NCI-H1105 (cell line): ENCODE measurements at regions not wholly inside any gene's neighbourhood (a gene's known extent, or its start where the extent isn't known, plus 50 kb on each side); places are given as distances from the start of the nearest gene placed in this dataset.

Experiments used
- DNase-seq: peaks from one replicate; lab custom pipeline; 2025; lab: John Stamatoyannopoulos, UW

DNA sequence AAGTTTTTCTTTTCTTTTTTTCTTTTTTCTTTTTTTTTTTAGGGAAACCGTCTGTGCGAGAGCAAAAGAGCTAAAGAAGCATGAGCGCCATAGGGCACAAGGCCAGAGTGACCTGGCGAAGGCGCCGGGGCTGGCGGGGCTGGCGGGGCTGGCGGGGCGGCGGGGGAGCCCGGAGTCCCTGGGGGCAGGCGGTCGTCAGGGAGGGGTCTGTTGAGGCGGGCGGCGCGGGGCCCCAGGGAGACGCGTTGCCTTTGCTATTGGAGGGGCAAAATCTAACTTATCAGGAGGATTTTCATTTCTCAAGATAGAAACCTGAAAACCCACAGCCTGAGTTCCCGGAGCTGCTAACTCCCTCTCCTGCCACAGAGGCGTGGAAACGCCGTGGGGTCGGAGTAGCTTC lies 135.6 kb upstream of the SMAD1 start:
- no peak for DNase-seq

DNA sequence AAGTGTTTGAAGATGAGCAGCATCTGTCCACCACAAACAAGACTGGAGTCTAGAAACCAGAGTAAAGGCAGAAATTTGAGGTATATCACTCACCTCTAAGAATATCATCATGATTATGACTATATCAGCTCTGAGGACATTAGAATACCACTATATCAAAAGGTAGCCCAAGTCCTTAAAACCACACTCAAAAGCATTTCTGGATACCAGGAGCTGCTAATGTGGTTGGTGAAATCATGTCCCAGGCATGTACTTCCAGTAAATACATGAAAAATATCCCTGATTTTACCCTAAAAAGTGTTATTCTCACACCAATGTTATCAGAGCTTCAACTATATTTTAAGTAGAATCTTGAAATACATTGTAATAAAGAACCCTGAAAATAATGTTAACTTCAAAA lies 136.3 kb upstream of the SMAD1 start:
- no peak for DNase-seq

DNA sequence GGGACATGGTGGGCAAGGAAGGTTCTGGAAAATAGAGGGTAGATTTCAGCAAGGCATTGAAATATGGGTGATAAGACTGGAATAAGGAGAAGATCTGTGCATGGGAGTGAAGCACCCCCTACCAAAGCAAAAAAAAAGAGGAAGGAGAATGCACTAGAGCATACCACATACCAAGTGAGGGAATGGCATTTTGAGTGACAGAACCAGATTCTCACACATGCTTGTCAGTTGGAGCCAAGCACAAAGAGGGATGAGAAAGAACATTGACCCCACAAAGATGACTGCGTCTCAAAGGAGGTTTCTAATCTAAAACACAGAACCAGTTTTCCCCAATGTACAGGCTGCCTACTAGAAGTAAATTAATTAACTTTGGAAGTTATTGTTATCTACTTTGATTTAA lies 140.3 kb upstream of the SMAD1 start:
- no peak for DNase-seq

GRCh38 chr4:145340071-145340675 lies 141.5 kb upstream of the SMAD1 start:
- no peak for DNase-seq

- DNase-seq: no peak
These were observed 142.5 kb upstream of the SMAD1 start for GRCh38 chr4:145339075-145339725.

DNA sequence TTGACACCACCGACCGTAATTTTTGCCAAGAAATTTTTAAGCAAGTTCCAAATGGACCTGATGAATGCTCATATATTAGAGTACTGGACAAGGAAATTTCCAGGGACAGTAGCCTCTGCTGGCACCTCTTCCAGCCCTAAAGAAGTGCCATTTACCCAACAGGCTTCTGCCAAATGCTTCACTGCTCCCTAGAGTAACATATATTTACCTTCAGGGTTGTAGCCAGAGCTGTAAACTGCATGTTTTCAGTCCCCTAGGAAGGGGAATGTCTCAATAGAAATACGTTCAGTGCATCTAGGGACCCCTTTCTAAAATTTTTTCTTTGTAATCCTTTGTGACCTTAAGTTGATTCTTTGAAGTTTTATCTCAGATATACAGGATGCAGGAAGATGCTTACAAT lies 143.1 kb upstream of the SMAD1 start:
- no peak for DNase-seq

DNA sequence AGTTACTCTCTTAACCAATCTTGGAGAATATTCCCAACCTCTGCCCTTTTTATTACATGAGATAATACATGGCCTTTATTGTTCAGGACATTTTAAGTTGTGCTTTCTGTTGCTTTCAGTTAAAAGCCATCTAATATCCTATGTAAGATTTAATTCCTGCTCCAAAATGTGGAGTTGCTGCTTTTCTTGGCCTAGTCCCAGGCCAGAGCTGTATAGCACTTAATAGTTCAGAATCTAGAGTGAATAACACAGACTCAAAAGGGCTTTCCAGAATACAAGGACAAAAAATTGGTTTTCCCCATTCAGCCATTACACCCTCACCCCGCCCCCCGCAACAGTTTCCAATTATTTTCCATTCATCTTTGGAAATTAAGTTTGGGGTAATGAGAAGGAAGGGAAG lies 144.3 kb upstream of the SMAD1 start:
- DNase-seq: no peak

GRCh38 chr4:145333786-145334185 lies 147.9 kb upstream of the SMAD1 start:
- no peak for DNase-seq

DNA sequence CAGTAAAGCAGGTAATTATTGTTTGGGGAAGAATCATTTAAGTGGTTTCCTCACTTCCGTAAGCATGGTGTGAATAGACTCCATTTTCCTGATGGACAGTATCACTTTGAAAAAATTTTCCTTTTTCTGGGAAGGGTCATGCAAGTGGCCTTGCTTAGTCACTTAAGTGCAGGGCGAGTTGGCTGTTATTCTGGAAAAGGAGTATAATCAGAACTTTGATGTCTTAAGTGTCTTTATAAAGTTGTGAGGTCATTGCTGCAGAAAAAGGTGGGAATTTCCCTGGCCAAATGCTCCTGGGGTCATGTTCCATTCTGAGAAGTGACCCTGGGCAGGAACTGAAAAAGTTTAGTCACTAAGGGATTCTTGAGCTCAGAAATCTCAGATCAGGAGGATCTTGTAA lies 146.1 kb upstream of the OTUD4 start:
- DNase-seq: no peak

DNA sequence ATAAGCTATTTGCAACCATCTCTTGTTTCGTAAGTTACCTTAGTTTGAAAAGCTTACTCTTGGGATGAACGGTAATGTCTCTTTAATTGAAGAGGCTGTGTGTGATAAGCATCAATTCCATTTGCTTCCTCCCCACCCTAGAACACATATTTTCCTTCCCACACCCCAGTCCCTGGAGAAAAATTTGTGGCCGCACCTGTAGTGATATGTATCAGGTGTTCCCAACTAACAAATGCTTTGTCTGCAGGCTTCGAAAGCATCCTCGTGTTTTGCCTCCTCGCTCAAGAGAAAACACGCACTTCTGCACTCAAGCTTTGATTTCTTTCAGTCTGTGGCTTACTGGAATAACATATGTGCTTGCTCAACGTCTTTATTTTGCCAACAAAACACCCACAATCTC lies 143.8 kb upstream of the OTUD4 start:
- no peak for DNase-seq

GRCh38 chr4:145320294-145320693 lies 139.9 kb upstream of the OTUD4 start:
- no peak for DNase-seq

GRCh38 chr4:145319751-145320150 lies 139.4 kb upstream of the OTUD4 start:
- no peak for DNase-seq

GRCh38 chr4:145316897-145317574 lies 136.6 kb upstream of the OTUD4 start:
- DNase-seq: no peak

DNA sequence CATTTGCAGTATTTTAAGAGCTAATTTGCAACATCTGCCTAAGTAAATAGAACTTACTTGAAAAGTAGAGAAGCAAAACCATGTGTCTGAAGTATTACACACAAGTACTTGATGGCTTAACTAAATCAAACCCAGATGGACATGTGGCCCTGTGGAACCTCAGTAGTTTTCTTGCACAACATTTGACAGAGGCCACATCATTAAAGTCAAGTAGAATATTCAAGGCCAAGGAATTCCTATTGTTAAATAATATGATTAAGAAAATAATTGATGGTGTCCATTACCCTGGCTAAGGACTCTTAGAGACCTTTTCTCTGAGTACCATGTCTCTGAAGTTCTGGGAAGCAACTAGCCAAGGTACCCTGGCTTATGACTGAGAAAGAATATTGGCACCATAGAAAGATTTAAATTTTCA lies 135.4 kb upstream of the OTUD4 start:
- no peak for DNase-seq

DNA sequence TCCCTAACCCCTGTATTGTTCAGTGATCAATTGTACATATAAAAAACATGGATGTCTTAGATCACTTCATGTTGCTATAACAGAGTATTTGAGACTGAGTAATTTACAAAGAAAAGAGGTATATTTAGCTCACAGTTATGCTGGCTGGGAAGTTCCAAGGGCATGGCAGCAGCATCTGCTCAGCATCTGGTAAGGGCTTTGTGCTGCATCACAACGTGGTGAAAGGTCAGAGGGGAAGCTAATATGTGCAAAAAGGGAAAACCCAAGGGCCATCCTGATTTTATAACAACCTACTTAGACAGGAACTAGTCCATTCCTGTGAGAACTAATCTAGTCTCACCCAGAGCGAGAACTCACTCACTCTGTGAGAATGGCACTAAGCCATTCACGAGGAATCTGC lies 128.2 kb upstream of the OTUD4 start:
- no peak for DNase-seq

DNA sequence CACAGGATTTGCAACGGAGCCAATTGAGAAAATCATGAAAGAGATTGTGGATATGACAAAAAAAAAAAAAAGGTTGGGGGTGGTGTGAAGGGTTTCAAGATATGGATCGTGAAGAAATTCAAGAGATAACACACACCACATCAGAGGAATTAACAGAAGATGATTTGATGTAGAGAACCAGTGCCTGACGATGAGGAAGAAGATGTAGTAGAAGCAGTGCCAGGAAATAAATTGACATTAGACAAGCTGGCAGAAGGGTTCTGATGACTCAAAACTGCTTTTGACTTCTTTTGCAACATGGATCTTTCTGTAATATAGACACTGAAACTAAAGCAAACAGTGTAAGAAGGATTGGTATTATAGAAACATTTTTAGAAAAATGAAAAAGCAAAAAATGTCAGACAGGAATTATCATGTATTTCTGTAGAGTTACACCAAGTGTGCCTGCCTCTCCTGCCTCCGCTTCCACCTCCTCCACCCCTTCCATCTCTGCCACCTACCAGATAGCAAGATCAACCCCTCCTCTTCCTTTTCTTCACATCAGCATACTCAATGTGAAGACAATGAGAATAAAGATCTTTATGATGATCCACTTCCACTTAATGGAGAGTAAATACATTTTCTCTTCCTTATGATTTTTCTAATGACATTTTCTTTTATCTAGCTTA lies 127.5 kb upstream of the OTUD4 start:
- no peak for DNase-seq

DNA sequence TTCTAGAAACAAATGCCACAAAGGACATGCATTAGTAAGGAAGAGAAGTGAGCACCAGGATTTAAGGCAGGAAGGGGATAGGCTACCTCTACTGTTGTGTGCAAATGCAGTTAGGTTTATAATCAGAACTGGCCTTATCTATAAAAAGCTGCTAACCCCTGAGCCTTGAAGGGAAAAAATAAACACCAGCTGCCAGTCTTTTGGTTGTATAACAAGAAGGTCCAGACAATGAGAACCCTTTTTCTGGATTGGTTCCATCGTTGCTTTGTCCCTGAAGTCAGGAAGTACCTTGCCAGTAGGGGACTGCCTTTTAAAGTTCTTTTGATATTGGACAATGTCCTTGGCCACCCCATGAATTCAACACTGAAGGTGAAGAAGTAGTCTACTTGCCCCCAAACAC lies 126.7 kb upstream of the OTUD4 start:
- DNase-seq: no peak

DNA sequence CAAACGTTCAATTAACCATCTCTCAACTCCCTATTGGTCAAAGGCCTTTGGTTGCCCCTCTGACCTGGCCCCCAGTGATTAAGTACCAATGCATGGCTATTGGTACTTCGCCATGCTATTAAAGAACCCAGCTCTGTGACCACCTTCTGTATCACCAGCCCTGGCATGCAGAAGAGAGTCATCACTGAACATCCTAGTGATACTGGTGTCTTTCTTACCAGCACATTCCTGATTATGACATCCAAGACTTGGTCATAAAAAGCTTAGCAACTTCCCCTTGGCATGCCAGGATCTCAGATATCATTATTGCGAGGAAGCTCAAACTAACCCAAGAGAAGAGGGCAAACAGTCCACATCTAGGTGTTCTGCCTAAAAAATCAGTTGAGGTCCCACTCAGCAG lies 122.3 kb upstream of the OTUD4 start:
- DNase-seq: no peak

GRCh38 chr4:145301386-145302080 lies 121.1 kb upstream of the OTUD4 start:
- DNase-seq: no peak

DNA sequence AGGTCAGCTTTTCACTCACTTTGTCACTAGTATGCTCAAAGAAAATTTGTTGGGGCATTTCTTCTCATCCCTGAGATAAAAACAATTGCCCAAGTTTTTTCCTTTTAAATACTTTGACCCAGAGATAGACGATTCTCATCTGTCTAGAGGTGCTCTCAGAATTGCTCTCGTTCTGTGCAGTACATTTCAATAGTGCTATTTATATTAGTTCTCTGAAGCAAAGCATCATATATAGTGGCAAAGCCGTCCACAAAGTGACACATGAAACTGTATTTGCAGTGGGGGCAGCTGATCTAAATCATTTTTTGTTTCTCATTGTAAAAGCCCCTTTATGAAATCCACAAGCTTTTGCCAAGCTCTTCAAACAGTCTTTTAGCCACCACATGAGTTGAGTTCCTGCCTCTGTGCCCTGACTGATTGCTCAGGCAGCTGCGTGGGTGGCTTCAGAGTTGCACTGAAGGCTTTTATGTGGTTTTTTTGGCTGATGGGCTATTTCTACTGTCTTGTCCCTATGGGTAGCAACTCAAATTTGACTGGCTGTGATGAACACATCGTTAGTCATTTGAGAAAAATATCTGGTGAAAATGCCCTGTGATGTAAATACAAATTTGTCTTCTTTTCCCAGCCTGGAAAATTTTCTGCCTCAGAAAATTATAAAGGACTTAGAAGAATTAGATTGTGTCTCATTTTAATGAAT lies 119.1 kb upstream of the OTUD4 start:
- no peak for DNase-seq

DNA sequence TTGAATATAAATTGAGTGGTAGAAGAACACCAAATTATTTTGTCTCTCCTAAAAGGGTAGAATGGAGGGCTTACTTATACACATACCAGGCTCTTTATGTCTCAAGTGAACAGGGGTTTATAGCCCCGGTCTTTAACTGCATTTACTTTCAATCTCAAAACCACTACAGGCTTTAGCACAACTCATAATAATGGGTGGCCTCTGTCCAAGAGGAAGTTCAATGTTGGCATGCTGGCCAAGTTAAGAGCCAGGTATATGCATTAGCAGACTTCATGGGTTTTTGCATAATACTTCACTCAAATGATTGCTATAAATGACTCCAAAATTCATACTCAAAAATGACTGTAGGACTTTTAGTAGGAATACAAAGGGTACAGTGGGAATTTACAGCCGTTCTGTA lies 118.5 kb upstream of the OTUD4 start:
- DNase-seq: no peak

DNA sequence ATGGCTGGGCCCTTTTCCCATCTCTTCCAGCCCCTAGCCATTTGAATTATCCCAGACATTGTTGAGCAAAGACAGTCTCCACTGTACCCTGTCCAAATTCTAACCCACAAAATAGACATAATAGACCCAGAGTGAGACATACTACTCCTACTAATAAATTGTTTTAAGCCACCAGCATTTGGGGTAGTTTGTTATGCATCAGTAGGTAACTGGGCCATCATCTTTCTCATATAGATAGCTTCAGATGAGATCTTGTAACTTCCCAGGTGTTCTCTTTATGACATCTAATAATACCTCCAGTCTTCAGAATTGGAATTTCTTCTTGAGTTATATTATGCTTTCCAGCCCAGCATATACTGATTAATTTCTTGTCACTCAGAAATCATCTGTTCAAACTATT lies 117.2 kb upstream of the OTUD4 start:
- no peak for DNase-seq
